SU-DHL-6 (cell line): ENCODE measurements at regions not wholly inside any gene's neighbourhood (a gene's known extent, or its start where the extent isn't known, plus 50 kb on each side); places are given as distances from the start of the nearest gene placed in this dataset.

Source experiments
- H2AFZ ChIP-seq: fragments of 200-600 bp; sonication (generic); 2 replicates; pipeline ENCODE4 v1.6.1; 2014; ENCODE audit warnings: low read depth, mild to moderate bottlenecking, moderate library complexity, mixed read lengths, antibody characterized with exemption, low read length; ENCODE audit not compliant: severe bottlenecking
- H3F3A ChIP-seq: fragments of 200-600 bp; shearing (Covaris generic); 2 replicates; pipeline ENCODE4 v1.6.0; 2016; ENCODE audit warnings: antibody characterized with exemption, mild to moderate bottlenecking; ENCODE audit not compliant: insufficient read depth
- H3K27ac ChIP-seq: fragments of 200-600 bp; sonication (generic); 2 replicates; pipeline ENCODE4 v1.5.1; 2016; ENCODE audit warnings: low read depth, mild to moderate bottlenecking, low read length, moderate library complexity, mixed read lengths
- H3K27me3 ChIP-seq: fragments of 200-600 bp; sonication (generic), shearing (Covaris generic); 2 replicates; pipeline ENCODE4 v1.6.0; 2014; ENCODE audit warnings: mild to moderate bottlenecking, low read length
- H3K36me3 ChIP-seq: fragments of 200-600 bp; sonication (generic); 2 replicates; pipeline ENCODE4 v1.6.1; 2014; ENCODE audit warnings: mild to moderate bottlenecking, low read length, mixed read lengths
- H3K4me2 ChIP-seq: fragments of 300-600, 200-600 bp; shearing (Covaris generic), sonication (generic); 2 replicates; pipeline ENCODE4 v1.6.0; 2014; ENCODE audit warnings: low read length, low read depth, mild to moderate bottlenecking; ENCODE audit not compliant: poor library complexity, severe bottlenecking
- H3K4me3 ChIP-seq: fragments of 200-600 bp; sonication (generic); 2 replicates; pipeline ENCODE4 v1.5.1; 2014; ENCODE audit warnings: antibody characterized with exemption, low read length, mild to moderate bottlenecking, mixed read lengths; ENCODE audit not compliant: insufficient read depth, poor library complexity, severe bottlenecking
- H3K79me2 ChIP-seq: fragments of 200-600 bp; sonication (generic); 2 replicates; pipeline ENCODE4 v1.6.1; 2014; ENCODE audit warnings: mild to moderate bottlenecking, low read length, moderate library complexity; ENCODE audit not compliant: insufficient read depth
- H3K9ac ChIP-seq: fragments of 200-600 bp; sonication (generic); 2 replicates; pipeline ENCODE4 v1.7.0; 2014; ENCODE audit warnings: mild to moderate bottlenecking, low read length
- H3K9me2 ChIP-seq: fragments of 200-600 bp; sonication (generic); replicated peaks from 2 replicates; pipeline ENCODE4 v1.6.1; 2014; ENCODE audit warnings: low read length; ENCODE audit not compliant: insufficient read depth
- H3K9me3 ChIP-seq: fragments of 200-600 bp; sonication (generic); 2 replicates; pipeline ENCODE4 v1.6.1; 2014; ENCODE audit warnings: low read length, mixed read lengths; ENCODE audit not compliant: insufficient read depth
- H4K20me1 ChIP-seq: fragments of 200-600 bp; sonication (generic); 2 replicates; pipeline ENCODE4 v1.6.1; 2014; ENCODE audit warnings: low read depth, mild to moderate bottlenecking, antibody characterized with exemption, low read length, moderate library complexity, mixed read lengths
- EZH2phosphoT487 ChIP-seq: fragments of 200-600 bp; sonication (generic), shearing (Covaris generic); conservative IDR thresholded peaks from 2 replicates; pipeline ENCODE4 v1.6.1; 2018; ENCODE audit warnings: mild to moderate bottlenecking, antibody characterized with exemption, low read length, moderate library complexity, mixed read lengths
- TF ChIP-seq, protein P1 (sequence below): fragments of 200-600 bp; sonication (generic); IDR thresholded peaks from one replicate; pipeline ENCODE4 v1.5.1; 2017; ENCODE audit warnings: antibody characterized with exemption, mild to moderate bottlenecking, low read length, moderate library complexity; ENCODE audit not compliant: insufficient read depth, poor library complexity, severe bottlenecking

DNA sequence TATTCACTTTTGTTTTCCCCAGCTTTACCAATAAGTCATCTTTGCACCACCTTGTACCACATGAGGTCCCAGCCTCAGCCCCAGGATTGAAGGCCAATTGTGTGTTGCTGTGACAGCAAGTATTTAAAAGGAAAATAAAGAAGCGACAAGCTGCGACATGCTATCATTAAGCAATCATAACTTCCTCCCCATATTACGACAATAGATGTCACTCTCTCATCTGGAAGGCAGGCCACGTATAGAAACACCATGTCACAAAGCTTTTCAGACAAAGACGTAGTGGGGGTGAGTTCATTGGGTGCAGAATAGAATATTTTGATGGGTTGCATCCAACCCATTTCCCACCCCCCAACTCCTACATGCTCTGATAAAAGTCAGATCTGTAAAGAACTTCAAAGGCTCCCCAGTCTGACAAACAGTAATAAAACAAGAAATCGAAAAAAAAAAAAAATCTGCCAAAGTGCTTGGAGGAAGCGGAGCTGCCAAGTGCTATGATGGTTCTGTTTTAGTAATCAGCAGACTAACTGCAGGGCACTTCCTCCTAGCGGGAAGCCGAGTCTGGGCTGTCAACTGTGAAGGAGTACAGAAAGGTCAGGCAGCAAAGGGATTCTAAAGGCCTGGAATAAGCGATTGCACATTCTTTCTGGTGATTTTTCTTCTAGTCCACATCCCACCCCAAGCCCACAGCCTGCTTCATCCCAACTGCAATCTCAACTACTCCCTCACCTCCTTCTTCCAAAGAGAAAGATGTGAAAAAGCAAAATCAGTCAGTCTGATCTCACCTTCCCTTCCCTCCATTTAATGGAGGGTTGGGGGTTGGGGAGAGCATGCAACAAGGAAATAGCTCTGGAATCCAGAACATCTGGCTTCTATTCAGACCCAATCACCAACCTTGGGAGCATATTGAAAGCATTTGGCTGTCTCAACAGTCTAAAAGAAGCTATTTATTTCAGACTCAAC is 131.4 kb upstream of the UBASH3B start:
- H3K27me3 ChIP-seq: no peaks in the 10 kb centered on the region
- no peaks in the 10 kb centered on the region for H3K9me2 ChIP-seq
- H3F3A ChIP-seq: no peaks in the 10 kb centered on the region
- no peaks in the 10 kb centered on the region for H3K79me2 ChIP-seq
- no peak overlapping the region for H3K27ac ChIP-seq
- no peak overlapping the region for H3K9ac ChIP-seq
- H3K36me3 ChIP-seq: no peaks in the 10 kb centered on the region
- no peaks in the 10 kb centered on the region for H4K20me1 ChIP-seq
- no peak overlapping the region for H2AFZ ChIP-seq
- no peak for TF ChIP-seq EZH2phosphoT487
- TF ChIP-seq, protein P1, sequence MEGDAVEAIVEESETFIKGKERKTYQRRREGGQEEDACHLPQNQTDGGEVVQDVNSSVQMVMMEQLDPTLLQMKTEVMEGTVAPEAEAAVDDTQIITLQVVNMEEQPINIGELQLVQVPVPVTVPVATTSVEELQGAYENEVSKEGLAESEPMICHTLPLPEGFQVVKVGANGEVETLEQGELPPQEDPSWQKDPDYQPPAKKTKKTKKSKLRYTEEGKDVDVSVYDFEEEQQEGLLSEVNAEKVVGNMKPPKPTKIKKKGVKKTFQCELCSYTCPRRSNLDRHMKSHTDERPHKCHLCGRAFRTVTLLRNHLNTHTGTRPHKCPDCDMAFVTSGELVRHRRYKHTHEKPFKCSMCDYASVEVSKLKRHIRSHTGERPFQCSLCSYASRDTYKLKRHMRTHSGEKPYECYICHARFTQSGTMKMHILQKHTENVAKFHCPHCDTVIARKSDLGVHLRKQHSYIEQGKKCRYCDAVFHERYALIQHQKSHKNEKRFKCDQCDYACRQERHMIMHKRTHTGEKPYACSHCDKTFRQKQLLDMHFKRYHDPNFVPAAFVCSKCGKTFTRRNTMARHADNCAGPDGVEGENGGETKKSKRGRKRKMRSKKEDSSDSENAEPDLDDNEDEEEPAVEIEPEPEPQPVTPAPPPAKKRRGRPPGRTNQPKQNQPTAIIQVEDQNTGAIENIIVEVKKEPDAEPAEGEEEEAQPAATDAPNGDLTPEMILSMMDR: no peak
- no peak overlapping the region for H3K4me2 ChIP-seq
- H3K9me3 ChIP-seq: no peaks in the 10 kb centered on the region
- no peak overlapping the region for H3K4me3 ChIP-seq

DNA sequence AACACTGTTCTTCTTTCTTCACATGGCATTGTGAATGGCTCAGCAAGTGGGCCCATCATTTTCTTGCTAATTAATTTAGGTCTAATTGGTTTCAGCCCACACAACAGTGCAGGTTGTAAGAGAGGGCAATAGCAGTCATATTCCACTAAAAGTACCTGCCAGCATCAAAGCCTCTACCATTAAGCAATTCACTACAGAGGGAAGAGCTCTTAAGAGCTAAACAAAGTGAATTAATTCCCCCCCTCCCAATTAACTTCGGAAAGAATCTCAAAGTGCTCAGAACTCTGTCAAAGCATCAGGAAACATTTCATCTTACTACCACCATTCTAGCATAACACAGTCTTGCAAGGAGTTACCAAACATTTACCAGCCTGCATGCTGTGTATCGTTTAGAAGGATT is 133.9 kb upstream of the UBASH3B start:
- H3K9me2 ChIP-seq: no peaks in the 10 kb centered on the region
- no peaks in the 10 kb centered on the region for H3K36me3 ChIP-seq
- no peaks in the 10 kb centered on the region for H3F3A ChIP-seq
- H3K4me3 ChIP-seq: no peak overlapping the region
- H2AFZ ChIP-seq: no peak overlapping the region
- TF ChIP-seq EZH2phosphoT487: no peak
- TF ChIP-seq, protein P1: no peak
- no peak overlapping the region for H3K27ac ChIP-seq
- no peak overlapping the region for H3K9ac ChIP-seq
- H3K4me2 ChIP-seq: no peak overlapping the region
- H4K20me1 ChIP-seq: no peaks in the 10 kb centered on the region
- no peaks in the 10 kb centered on the region for H3K9me3 ChIP-seq
- H3K27me3 ChIP-seq: no peaks in the 10 kb centered on the region
- no peaks in the 10 kb centered on the region for H3K79me2 ChIP-seq

DNA sequence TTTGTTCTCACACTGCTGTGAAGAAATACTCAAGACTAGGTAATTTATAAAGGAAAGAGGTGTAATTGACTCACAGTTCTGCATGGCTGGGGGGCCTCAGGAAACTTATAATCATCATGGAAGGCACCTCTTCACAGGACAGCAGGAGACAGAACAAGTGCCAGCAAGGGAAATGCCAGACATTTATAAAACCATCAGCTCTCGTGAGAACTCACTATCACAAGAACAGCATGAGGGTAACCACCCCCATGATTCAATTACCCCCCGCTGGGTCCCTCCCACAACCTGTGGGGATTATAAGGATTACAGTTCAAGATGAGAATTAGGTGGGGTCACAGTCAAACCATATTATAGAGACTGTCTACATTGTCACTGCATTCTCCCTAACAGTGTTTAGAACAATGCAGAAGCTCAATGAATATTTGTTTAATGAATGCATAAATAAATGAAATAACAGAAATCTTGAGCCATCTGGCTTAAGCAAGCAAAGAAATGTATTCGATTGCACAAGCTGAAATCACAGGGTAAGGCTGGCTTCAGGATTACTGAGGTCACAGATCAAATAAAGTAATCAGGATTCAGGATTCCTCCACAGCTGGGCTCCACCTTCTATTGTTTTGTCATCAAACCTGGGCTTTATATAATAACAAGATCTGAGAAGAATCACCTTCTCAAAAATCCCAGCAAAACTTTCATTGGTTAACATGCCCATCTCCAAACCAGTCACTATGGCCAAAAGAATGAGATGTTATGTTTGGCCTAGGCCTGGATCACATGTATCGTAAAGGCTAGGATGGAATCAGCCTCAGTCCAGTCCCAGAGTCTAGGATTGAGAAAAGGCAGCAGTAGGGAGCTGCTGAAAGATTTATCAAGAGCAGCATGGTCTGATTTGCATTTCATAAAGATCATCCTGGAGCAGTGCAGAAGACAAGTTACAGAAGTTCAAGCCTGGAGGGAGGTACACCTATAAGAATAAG is 137.8 kb upstream of the UBASH3B start:
- Histone ChIP-seq H3K36me3 (no peaks in the 10 kb centered on the region), H3F3A (no peaks in the 10 kb centered on the region), H3K9me3 (no peaks in the 10 kb centered on the region), H4K20me1 (no peaks in the 10 kb centered on the region), H3K79me2 (no peaks in the 10 kb centered on the region), H3K9ac (no peak overlapping the region), H2AFZ (no peak overlapping the region), H3K27ac (no peak overlapping the region), H3K9me2 (no peaks in the 10 kb centered on the region), H3K27me3 (no peaks in the 10 kb centered on the region), H3K4me2 (no peak overlapping the region), H3K4me3 (no peak overlapping the region)
- TF ChIP-seq, protein P1: no peak
- no peak for TF ChIP-seq EZH2phosphoT487
